ENCODE measurements at regions not wholly inside any gene's neighbourhood (a gene's known extent, or its start where the extent isn't known, plus 50 kb on each side); places are given as distances from the start of the nearest gene placed in this dataset.

DNA sequence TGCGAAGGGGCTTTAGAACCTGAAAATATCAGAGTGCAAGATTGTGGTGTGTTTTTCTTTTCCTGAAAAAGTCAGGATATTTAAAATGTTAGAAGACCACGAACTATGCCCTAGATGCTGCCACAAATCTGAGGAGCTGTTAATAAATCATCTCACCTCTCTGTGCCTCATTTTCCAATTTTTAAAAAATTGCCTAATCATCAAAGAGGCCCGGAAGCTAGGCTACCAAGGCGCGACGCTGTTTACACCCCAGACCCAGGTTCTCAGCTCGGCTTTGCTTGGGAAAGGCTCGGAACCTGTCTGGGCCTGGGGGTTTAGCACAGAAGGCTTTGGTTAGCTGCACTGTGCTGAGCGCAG, 409.6 kb downstream of the BCOR start:
- TF ChIP-seq EZH2 (IDR thresholded peaks at IDR 0.05; ENCODE audit: borderline replicate concordance, insufficient read depth, low read length, poor library complexity, severe bottlenecking), result no peak
- TF ChIP-seq, protein P1, sequence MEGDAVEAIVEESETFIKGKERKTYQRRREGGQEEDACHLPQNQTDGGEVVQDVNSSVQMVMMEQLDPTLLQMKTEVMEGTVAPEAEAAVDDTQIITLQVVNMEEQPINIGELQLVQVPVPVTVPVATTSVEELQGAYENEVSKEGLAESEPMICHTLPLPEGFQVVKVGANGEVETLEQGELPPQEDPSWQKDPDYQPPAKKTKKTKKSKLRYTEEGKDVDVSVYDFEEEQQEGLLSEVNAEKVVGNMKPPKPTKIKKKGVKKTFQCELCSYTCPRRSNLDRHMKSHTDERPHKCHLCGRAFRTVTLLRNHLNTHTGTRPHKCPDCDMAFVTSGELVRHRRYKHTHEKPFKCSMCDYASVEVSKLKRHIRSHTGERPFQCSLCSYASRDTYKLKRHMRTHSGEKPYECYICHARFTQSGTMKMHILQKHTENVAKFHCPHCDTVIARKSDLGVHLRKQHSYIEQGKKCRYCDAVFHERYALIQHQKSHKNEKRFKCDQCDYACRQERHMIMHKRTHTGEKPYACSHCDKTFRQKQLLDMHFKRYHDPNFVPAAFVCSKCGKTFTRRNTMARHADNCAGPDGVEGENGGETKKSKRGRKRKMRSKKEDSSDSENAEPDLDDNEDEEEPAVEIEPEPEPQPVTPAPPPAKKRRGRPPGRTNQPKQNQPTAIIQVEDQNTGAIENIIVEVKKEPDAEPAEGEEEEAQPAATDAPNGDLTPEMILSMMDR (IDR thresholded peaks at IDR 0.05; ENCODE audit: poor library complexity, severe bottlenecking), result no peak
- no peak for TF ChIP-seq POLR2AphosphoS5 (IDR thresholded peaks at IDR 0.05)
